ENCODE measurements at regions not wholly inside any gene's neighbourhood (a gene's known extent, or its start where the extent isn't known, plus 50 kb on each side); places are given as distances from the start of the nearest gene placed in this dataset.

DNA sequence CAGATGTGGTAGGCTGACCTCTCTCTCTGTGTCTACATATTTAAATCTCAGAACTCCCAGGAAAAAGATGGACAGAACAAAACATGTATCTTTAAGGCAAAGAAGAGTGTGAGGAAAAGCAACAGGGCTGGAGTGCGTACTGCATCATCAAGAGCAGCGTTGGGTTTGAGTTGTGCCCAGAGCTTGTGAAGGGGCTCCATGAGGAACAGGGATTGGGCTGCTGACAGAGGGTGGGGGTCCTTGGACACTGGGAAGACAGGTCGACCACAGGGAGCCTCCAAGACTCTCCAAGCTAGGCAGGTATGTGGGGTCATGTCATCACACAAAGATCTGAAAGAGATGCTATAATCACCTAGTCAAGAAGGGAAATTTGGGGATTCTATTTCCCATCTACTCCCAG, 309.9 kb downstream of the IRX1 start:
- TF ChIP-seq, protein P1, sequence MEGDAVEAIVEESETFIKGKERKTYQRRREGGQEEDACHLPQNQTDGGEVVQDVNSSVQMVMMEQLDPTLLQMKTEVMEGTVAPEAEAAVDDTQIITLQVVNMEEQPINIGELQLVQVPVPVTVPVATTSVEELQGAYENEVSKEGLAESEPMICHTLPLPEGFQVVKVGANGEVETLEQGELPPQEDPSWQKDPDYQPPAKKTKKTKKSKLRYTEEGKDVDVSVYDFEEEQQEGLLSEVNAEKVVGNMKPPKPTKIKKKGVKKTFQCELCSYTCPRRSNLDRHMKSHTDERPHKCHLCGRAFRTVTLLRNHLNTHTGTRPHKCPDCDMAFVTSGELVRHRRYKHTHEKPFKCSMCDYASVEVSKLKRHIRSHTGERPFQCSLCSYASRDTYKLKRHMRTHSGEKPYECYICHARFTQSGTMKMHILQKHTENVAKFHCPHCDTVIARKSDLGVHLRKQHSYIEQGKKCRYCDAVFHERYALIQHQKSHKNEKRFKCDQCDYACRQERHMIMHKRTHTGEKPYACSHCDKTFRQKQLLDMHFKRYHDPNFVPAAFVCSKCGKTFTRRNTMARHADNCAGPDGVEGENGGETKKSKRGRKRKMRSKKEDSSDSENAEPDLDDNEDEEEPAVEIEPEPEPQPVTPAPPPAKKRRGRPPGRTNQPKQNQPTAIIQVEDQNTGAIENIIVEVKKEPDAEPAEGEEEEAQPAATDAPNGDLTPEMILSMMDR (IDR thresholded peaks at IDR 0.05) = no peak
- no peak for TF ChIP-seq RCOR1 (IDR thresholded peaks at IDR 0.05; ENCODE audit: low read depth, low read length)
